Caco-2 (cell line): ENCODE measurements at regions not wholly inside any gene's neighbourhood (a gene's known extent, or its start where the extent isn't known, plus 50 kb on each side); places are given as distances from the start of the nearest gene placed in this dataset.

ENCODE experiments used
- BruUV-seq: library from RNA; stranded (reverse); fragments of 400-500 nt; replicated peaks from 2 replicates; lab custom pipeline; 2021; lab: Mats Ljungman, UMichigan
- CTCF ChIA-PET: fragments of 300-600 bp; sonication (Branson Sonifier 250); formaldehyde crosslinking; loops from one replicate; lab custom pipeline; 2022; ENCODE audit warnings: antibody characterized with exemption; lab: Charles Lee
- POLR2A ChIA-PET: fragments of 300-600 bp; sonication (Branson Sonifier 250); formaldehyde crosslinking; loops from one replicate; lab custom pipeline; 2022; ENCODE audit warnings: antibody characterized with exemption; lab: Charles Lee
- DNase-seq, 2 experiments: peaks; one replicate each; pipeline versions ENCODE4 v3.0.0 to v3.0.0-alpha.2; 2020 to 2022
- H3K27me3 ChIP-seq: replicated peaks from 2 replicates; pipeline ENCODE4 v1.6.0; 2011; ENCODE audit warnings: low read length; ENCODE audit not compliant: control insufficient read depth, insufficient read depth
- H3K36me3 ChIP-seq: 2 replicates; pipeline ENCODE4 v1.5.1; 2011; ENCODE audit warnings: low read length; ENCODE audit not compliant: control insufficient read depth, insufficient read depth
- H3K4me1 ChIP-seq: fragments of 250-450 bp; sonication (Bioruptor Pico); 2 replicates; pipeline ENCODE4 v1.5.1; 2020; ENCODE audit warnings: mild to moderate bottlenecking
- H3K4me3 ChIP-seq: 2 replicates; pipeline ENCODE4 v1.5.1; 2011; ENCODE audit warnings: low read depth, mild to moderate bottlenecking, control low read depth, low read length
- H3K9me3 ChIP-seq: fragments of 250-450 bp; sonication (Bioruptor Pico); 2 replicates; pipeline ENCODE4 v1.5.1; 2020; ENCODE audit warnings: mild to moderate bottlenecking, moderate library complexity
- H3K27ac Mint-ChIP-seq: one replicate; pipeline ENCODE4 v1.8.0; 2022; ENCODE audit warnings: mixed read lengths; ENCODE audit not compliant: unreplicated experiment
- H3K27me3 Mint-ChIP-seq: one replicate; pipeline ENCODE4 v1.8.0; 2022; ENCODE audit warnings: mixed read lengths; ENCODE audit not compliant: insufficient read depth, unreplicated experiment
- H3K36me3 Mint-ChIP-seq: one replicate; pipeline ENCODE4 v1.8.0; 2022; ENCODE audit warnings: mild to moderate bottlenecking, mixed read lengths; ENCODE audit not compliant: insufficient read depth, unreplicated experiment
- H3K4me1 Mint-ChIP-seq: one replicate; pipeline ENCODE4 v1.8.0; 2022; ENCODE audit warnings: low read depth, mixed read lengths; ENCODE audit not compliant: unreplicated experiment
- H3K4me3 Mint-ChIP-seq: one replicate; pipeline ENCODE4 v1.8.0; 2022; ENCODE audit warnings: mild to moderate bottlenecking, moderate library complexity, mixed read lengths; ENCODE audit not compliant: unreplicated experiment
- H3K9me3 Mint-ChIP-seq: one replicate; pipeline ENCODE4 v1.8.0; 2022; ENCODE audit warnings: mixed read lengths; ENCODE audit not compliant: unreplicated experiment
- CTCF ChIP-seq, 2 experiments: fragments of 200-600 bp in 1 of 2; IDR thresholded peaks; 1 replicate in 1 of 2; 2 replicates in 1 of 2; pipeline versions ENCODE4 v1.5.1 to v1.8.0; 2011 to 2022; ENCODE audit warnings: antibody characterized with exemption in 1 of 2, control low read depth in 1 of 2, inconsistent platforms in 1 of 2, low read depth in 1 of 2, low read length in 1 of 2, mild to moderate bottlenecking in 1 of 2, moderate library complexity in 1 of 2; ENCODE audit not compliant: insufficient read depth in 1 of 2, severe bottlenecking in 1 of 2, unreplicated experiment in 1 of 2
- intact Hi-C: fragments of 100-400 bp; cut with micrococcal nuclease; formaldehyde crosslinking; loops from one replicate; pipeline ENCODE4 v1.10.0; 2022; ENCODE audit not compliant: unreplicated experiment

GRCh38 chr10:61078542-61079275, 134.7 kb upstream of the RHOBTB1 start:
- no peaks in the 10 kb centered on the region for H3K9me3 ChIP-seq
- intact Hi-C loops = no loop called here
- no peaks in the 10 kb centered on the region for H3K36me3 ChIP-seq
- H3K4me1 ChIP-seq = no peaks in the 10 kb centered on the region
- POLR2A ChIA-PET = no interaction called here
- Mint-ChIP-seq H3K27ac (no peak overlapping the region), H3K4me1 (no peaks in the 10 kb centered on the region), H3K36me3 (no peaks in the 10 kb centered on the region), H3K9me3 (no peaks in the 10 kb centered on the region), H3K27me3 (no peaks in the 10 kb centered on the region), H3K4me3 (no peak overlapping the region)
- no peaks in the 10 kb centered on the region for H3K27me3 ChIP-seq
- CTCF ChIA-PET = no interaction called here
- no peak overlapping the region for H3K4me3 ChIP-seq
- BruUV-seq = no TSS peak
- DNase-seq = no peak
- no peak for TF ChIP-seq CTCF (IDR thresholded peaks at IDR 0.05; ENCODE audit: insufficient read depth in 1 of 2, low read depth in 1 of 2, low read length in 1 of 2, severe bottlenecking in 1 of 2, unreplicated experiment in 1 of 2)

GRCh38 chr10:61076572-61077114, 132.7 kb upstream of the RHOBTB1 start:
- ChIA-PET POLR2A (no interaction called here), CTCF (no interaction called here)
- TF ChIP-seq CTCF (IDR thresholded peaks at IDR 0.05; ENCODE audit: insufficient read depth in 1 of 2, low read depth in 1 of 2, low read length in 1 of 2, severe bottlenecking in 1 of 2, unreplicated experiment in 1 of 2) = no peak
- intact Hi-C loops = no loop called here
- BruUV-seq = no TSS peak
- Mint-ChIP-seq H3K4me1 (no peaks in the 10 kb centered on the region), H3K27me3 (no peaks in the 10 kb centered on the region), H3K27ac (no peak overlapping the region), H3K4me3 (no peak overlapping the region), H3K9me3 (no peaks in the 10 kb centered on the region), H3K36me3 (no peaks in the 10 kb centered on the region)
- no peaks in the 10 kb centered on the region for H3K4me1 ChIP-seq
- H3K4me3 ChIP-seq = no peak overlapping the region
- H3K9me3 ChIP-seq = no peaks in the 10 kb centered on the region
- no peak for DNase-seq
- H3K27me3 ChIP-seq = no peaks in the 10 kb centered on the region
- no peaks in the 10 kb centered on the region for H3K36me3 ChIP-seq

GRCh38 chr10:61073391-61073790, 129.4 kb upstream of the RHOBTB1 start:
- Mint-ChIP-seq H3K27ac (no peak overlapping the region), H3K4me3 (no peak overlapping the region), H3K9me3 (no peaks in the 10 kb centered on the region), H3K36me3 (no peaks in the 10 kb centered on the region), H3K27me3 (peaks cover 2% of the 10 kb centered on the region), H3K4me1 (no peaks in the 10 kb centered on the region)
- no peaks in the 10 kb centered on the region for H3K27me3 ChIP-seq
- CTCF ChIA-PET = no interaction called here
- DNase-seq = no peak
- no peaks in the 10 kb centered on the region for H3K36me3 ChIP-seq
- intact Hi-C loops = no loop called here
- H3K4me3 ChIP-seq = no peak overlapping the region
- H3K4me1 ChIP-seq = peaks cover 5% of the 10 kb centered on the region
- H3K9me3 ChIP-seq = no peaks in the 10 kb centered on the region
- BruUV-seq = no TSS peak
- POLR2A ChIA-PET = no interaction called here
- TF ChIP-seq CTCF (IDR thresholded peaks at IDR 0.05; ENCODE audit: insufficient read depth in 1 of 2, low read depth in 1 of 2, low read length in 1 of 2, severe bottlenecking in 1 of 2, unreplicated experiment in 1 of 2) = no peak
